Fibroblast of mammary gland (primary cell): ENCODE measurements at regions not wholly inside any gene's neighbourhood (a gene's known extent, or its start where the extent isn't known, plus 50 kb on each side); places are given as distances from the start of the nearest gene placed in this dataset.

Source experiments
- DNase-seq: peaks from one replicate; pipeline ENCODE4 v3.0.0-alpha.2; 2010; ENCODE audit warnings: low read depth
- H3K4me3 ChIP-seq: 2 replicates; pipeline ENCODE4 v1.5.1; 2011; ENCODE audit warnings: low read depth, mild to moderate bottlenecking, low read length, moderate library complexity; ENCODE audit not compliant: control insufficient read depth
- TF ChIP-seq, protein P1 (sequence below): conservative IDR thresholded peaks from 2 replicates; pipeline ENCODE4 v1.5.1; 2011; ENCODE audit warnings: low read depth, low read length, inconsistent platforms; ENCODE audit not compliant: control insufficient read depth, insufficient read depth

DNA sequence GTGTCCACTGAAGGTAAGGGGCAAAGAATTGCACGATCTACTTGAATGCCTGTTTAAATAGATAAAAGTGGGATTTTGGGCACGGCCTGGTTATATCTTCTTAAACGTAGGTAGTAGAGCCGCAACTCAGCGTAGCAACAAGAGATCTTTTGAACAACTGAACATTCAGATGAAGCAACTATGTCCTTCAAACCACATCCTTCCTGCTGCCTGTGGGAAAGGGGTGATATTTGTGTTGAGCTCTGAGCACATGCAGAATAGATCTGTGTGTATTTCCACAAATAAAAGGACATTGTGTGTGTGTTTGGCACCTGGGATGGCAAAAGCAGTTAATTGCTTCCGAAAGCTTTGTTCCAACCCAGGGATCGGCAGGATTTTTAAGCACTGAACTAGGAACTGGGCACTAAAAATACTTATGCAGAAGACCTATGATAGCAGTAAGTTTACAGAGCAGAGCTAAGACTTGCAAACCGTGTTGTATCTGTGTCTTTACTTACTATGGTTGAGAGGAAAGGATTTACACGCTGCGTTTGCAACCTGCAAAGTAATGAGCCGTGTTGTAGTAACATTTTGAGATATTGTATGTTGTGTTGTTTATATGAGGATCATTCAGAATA lies 333.4 kb downstream of the CHRM3 start:
- DNase-seq, result no peak

DNA sequence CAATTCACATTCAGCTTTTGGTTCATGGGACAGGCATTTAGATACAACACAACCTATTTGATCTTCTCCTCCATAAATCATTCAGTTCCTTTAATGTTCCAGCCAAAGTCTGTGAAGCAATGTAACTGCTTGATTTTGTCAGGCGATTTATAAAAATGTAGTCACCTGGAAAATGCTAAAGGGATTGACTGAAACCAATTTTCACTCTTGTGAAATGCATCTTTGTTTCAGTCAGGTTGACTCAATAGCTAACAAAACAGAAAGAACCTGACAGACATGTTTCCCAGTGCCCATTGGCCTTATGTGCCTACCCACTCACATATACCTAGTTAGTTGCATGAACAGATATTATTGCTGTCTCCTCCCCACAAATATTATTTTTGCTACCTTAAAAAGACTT lies 335.7 kb downstream of the CHRM3 start:
- no peak for DNase-seq
- no peak overlapping the region for H3K4me3 ChIP-seq

More for the DNA sequence above, 333.4 kb downstream of the CHRM3 start:
- TF ChIP-seq, protein P1, sequence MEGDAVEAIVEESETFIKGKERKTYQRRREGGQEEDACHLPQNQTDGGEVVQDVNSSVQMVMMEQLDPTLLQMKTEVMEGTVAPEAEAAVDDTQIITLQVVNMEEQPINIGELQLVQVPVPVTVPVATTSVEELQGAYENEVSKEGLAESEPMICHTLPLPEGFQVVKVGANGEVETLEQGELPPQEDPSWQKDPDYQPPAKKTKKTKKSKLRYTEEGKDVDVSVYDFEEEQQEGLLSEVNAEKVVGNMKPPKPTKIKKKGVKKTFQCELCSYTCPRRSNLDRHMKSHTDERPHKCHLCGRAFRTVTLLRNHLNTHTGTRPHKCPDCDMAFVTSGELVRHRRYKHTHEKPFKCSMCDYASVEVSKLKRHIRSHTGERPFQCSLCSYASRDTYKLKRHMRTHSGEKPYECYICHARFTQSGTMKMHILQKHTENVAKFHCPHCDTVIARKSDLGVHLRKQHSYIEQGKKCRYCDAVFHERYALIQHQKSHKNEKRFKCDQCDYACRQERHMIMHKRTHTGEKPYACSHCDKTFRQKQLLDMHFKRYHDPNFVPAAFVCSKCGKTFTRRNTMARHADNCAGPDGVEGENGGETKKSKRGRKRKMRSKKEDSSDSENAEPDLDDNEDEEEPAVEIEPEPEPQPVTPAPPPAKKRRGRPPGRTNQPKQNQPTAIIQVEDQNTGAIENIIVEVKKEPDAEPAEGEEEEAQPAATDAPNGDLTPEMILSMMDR, result no peak
- no peak overlapping the region for H3K4me3 ChIP-seq

DNA sequence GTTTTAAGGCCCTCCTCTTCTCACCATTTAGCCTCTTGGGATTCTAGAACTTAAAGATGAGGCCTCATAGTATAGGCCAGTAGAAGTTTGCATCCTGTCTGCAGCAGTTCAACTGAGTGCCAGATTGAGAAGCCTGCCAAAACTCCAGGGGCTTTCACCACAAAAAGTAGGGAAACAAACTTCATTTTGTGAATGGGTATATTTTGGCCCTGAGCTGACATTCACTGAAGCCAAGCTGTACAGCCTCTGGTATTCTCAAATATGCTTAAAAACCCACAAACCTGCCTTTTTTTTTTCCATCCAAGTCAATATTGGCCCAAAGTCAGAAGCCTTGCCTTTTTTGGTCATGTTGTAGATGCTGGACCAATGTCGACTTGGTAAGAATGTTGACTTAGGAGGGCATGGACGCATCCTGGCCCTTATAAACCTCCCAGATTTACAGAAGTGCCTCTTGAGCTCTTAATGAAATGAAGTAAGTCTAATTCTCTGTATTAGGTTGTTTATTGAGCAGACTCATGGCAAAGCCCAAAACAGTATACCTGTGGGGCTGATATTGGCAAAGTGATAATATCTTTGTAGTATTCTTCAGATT lies 337.5 kb downstream of the CHRM3 start:
- TF ChIP-seq, protein P1, result no peak
- no peak overlapping the region for H3K4me3 ChIP-seq
- DNase-seq, result no peak

More for the DNA sequence above, 335.7 kb downstream of the CHRM3 start:
- TF ChIP-seq, protein P1, result no peak

DNA sequence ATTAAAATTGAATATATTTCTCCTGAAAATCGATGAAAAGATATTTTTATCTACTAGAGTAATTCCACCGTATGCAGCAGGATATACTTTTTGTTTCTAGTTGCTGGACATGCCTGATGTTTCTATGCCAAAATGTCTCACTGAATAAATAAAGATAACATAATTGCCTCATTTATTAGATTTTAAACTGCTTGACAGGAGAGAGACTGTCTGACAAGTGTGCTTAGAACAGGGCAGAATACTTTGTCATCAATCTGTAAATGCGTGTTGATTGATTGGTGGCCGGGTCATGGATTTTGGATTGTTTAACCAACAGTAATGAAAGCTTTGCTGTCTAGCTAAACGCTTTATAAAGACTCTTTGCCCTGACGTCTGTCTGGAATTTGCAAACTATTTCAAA lies 339.0 kb downstream of the CHRM3 start:
- TF ChIP-seq, protein P1, result no peak
- no peak overlapping the region for H3K4me3 ChIP-seq
- no peak for DNase-seq

DNA sequence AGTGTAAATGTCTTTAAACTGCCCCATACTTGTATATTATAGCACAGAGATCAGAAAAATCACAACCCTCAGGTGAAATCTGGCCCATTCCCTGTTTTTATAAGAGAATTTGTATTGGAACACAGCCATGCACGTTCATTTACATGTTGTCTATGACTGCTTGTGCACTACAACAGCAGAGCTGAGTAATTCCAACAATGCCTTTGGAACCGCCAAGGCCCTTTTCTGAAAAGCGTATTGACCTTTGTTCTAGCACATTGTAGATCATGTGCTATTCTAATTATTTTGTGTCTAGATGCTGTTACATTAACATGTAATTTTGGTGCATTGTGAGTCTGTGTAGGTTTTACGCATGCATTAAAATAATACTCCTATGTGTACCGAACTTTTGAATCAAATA lies 339.6 kb downstream of the CHRM3 start:
- TF ChIP-seq, protein P1, result no peak
- no peak overlapping the region for H3K4me3 ChIP-seq
- DNase-seq, result no peak

DNA sequence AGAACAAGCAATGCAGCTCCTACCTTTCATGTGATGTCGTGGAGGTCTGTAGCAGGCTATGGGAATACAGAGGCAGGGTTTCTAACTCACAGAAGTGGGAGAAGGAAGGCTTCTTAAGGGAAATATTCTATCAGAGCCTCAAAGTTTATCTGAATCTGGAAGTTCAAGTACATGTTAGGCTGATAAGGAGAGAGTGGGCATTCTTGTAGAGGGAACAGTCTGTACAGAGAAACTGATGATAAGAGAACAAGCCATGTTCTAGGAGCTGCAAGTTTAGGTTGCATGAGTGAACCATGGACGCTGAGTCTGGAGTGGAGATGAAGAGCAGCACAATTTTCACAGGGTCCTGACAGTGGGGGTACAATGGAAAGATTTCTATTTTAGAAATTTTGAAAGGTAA lies 344.0 kb downstream of the CHRM3 start:
- H3K4me3 ChIP-seq, result no peak overlapping the region
- no peak for DNase-seq
- TF ChIP-seq, protein P1, result no peak
